ENCODE measurements at regions not wholly inside any gene's neighbourhood (a gene's known extent, or its start where the extent isn't known, plus 50 kb on each side); places are given as distances from the start of the nearest gene placed in this dataset.
"Not testable (repeated sequence)": the region's sequence is repeated elsewhere in the genome, so short reads cannot be mapped to it uniquely, and the experiment has no call there.

DNA sequence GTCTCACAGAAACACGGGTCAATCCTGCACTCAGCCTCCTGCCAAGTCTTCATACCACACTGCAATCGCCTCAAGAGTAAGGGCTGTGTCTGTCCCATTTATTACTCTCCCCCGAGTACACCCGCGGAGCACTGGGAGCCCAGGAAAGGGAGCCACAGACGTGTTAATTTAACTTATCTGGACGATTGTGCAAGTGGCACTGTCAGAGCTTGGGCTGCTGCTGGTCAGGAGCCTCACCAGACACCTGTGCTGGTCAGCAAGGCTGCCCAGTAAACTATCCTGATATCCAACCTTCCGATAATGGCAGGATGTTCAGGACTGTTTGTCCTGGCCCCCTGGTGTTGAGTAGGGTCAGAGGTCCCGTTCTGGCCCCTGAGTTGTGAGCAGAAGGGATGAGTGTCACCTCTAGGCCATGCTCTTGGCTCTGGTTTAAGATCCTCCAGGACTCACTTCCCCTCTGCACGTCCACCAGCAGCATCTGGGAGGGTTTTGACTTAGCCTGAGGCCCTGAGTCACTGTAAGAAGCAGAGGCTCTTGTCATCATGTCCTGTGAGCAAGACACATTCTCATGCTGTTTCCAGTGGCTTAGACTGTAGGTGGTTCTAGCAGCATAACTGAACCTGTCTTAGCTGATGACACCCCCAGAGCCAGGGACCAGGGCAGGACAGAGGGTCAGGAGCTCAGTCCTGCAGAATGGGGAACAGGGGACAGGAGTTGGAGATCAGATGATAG lies 82.5 kb upstream of the ARL4C start:
- ATAC-seq (peak; percentile 14), DNase-seq (ENCODE audit: low spot score) (no peak)

DNA sequence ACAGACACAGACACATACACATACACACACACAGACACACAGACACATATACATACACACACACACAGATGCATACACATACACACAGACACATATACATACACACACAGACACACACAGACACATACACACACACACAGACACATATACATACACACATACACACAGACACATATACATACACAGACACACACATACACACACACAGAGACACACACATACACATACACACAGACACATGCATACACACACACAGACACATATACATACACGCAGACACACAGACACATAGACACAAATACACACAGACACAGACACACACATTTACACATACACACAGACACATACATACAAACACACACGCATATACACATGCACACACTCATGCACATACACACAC lies 81.5 kb upstream of the ARL4C start:
- ATAC-seq (no peak), DNase-seq (ENCODE audit: low spot score) (no peak)

DNA sequence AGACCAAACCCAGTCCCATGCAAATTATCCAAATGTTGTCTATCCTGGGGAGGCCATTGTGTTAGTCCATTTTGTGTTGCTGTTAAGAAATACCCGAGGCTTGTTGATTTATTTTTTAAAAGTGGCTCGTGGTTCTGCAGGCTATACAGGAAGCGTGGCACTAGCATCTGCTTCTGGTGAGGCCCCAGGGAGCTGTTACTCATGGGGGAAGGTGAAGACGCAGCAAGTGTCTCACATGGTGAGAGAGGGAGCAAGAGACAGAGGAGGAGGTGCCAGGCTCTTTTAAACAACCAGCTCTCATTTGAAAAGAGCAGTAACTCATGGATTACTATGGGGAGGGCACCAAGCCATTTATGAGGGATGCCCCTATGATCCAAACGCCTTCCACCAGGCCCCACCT lies 80.3 kb upstream of the ARL4C start:
- no peak for ATAC-seq
- DNase-seq (ENCODE audit: low spot score), result no peak

DNA sequence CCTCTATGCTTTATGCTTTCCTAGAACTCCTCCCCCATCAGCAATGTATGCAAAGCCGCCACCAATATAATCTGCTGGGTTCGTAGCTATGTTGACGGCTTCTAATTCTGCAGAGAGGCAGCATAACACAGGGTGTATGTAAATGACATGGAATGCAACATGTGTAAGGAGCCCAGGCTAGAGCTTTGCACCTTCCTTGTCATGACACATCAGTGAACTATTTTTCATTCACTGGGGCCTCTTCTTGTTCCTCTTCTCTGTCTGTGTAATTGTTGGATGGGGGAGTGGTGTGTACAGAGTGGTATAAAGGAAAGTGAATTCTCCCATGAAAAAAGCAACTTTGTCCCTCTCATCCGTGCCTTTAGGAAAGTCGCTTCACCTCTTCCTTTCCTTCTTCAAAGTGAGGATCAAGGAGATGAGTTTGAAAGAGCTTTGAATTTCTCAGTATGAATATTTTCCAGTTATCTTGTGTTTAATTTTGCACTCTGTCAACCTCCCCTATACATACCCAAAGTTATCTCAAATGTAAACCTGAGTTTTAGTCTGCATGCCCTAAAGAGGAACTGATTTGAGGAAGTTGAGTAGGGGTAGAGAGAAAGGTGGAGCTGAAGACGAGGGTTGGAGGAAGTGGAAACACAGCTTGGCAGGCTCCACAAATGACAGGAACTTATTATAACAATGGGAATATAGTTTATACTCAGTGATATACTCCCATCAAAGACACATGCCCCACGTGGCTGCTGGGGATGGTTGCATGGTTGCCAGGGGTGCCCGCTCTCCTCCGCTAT lies 74.9 kb upstream of the ARL4C start:
- ATAC-seq, result no peak
- DNase-seq (ENCODE audit: low spot score), result no peak

DNA sequence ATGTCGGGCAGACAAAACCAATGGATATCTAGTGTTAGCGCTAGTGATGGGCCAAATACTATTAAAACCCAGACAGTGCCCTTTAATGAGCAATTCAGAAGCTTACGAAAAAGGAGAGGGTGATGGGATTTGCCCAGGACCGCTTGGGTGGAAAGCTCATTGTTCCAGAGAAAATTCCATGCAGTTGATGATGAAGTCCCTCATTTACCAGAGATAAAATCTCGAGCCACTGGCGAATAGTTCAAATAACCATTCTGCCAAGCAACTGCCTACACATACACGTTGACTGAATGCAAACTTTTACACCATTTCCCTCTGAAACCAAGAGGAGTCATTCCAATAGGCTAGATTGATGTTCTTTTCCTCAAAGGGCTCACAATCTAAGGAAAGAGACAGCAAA lies 73.6 kb upstream of the ARL4C start:
- DNase-seq (ENCODE audit: low spot score) (no peak), ATAC-seq (no peak)

DNA sequence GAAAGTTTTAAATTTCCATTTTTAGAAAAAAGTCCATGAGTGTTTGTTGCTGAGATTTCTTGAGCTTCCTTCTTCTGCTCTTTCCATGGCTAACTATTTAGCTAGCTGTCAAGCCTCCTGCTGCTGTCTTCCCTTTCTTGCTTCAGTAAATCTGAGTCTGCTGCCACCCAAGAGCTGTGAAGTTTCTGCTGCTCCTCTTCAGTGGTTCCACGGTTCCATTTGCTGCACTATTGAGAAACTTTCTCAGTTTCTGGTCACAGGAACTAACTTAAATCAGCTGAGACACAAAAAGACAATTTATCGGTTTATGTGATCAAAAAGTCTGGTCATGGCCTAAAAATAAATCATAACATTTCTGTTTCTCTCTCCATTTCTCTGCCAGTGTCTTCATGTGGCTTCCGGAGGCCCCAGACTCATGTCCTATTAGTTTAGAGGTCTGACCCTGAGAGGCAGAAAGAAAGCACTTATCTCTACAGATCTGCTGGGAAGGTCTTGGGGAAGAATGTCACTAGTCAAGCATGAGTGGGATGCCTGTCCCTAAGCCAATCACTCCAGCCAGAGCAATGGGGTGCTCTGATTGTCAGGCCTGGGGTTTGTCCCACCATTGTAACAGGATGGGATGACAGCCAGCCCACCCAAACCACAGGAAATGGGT lies 73.0 kb upstream of the ARL4C start:
- DNase-seq (ENCODE audit: low spot score) (no peak), ATAC-seq (no peak)

DNA sequence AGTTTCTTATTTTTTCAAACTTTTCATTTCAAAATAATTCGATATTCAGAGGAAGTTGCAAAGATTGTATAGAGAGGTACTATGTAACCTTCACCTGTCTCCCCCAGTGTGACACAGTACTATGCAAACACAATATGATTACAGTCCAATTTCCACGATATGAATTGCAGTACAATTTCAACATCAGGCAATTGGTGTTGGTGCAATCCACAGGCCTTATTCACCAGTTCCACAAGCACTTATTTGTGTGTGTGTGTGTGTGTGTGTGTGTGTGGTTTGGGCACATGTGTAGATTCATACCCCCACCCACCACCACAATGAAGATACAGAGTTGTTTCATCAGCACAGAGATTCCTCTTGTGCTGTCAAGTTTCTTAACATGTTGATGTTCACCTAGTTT lies 69.7 kb upstream of the ARL4C start:
- ATAC-seq, result peak; percentile 13
- DNase-seq (ENCODE audit: low spot score), result no peak

DNA sequence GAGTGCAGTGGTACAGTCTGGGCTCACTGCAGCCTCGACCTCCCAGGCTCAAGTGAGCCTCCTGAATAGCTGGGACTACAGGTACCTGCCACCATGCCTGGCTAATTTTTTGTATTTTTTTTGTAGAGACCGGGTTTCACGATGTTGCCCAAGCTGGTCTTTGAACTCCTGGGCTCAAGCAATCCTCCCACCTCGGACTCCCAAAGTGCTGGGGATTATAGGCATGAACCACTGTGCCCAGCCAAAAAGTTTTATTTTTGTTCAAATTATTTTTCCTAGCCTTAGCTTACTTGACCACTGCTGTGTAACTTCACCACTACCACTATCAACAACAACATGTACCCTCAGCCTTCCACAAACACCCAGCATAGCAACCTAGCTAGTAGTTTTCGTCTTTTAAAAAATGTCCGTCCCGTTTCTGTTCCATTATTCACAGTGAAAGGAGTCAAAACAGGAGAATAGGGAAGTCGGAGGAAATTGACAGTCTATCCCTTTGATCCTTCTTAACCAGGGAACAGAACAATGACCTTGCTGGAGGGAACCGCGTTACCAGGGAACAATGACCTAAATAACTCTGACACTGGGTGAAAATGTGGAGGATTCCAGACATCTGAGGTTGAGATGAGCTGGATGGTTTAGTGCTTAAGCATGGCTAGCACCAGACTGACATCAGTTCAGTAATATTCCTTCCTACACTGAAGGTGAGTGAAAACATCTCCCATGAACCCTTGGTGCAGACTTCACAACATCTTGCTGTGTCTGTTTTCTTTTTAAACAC lies 69.2 kb upstream of the ARL4C start:
- ATAC-seq (peak; percentile 42), DNase-seq (ENCODE audit: low spot score) (no peak)

DNA sequence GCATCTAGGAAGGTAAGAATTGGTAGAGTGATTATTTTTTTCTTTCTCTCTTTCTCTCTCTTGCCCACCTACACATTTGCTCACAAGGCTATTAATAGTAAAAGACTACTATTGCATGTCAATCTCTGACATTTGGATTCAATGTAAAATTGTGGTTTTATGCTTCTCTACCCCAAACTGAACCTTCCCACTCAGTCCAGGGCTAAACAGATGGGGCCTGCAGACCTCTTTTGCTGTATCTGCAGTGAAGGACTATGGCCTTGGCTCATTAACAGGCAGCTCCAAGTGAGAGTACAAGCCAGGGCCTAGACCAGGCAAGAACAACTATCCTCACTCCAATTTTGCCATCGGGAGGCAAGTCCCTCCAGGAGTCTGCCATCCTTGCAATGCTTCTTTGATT lies 68.3 kb upstream of the ARL4C start:
- no peak for DNase-seq (ENCODE audit: low spot score)
- ATAC-seq, result no peak

DNA sequence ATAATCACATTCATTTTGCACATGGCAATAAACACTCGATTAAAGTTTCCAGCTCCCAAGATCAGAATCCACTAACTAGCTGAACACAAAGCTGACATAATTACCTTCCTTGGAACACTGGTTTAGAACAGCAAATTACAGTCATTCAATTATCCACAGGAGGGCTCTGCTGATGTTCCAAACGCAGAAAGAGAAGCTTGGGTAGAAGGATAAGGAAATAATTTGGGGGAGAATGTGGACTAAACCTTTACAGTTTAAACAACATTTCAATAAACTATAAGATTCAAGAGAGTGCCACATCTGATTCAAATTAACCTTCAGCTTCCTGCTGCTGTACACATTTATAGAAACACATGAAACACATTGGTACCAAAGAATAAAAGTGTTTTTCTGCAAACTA lies 67.8 kb upstream of the ARL4C start:
- no peak for ATAC-seq
- no peak for DNase-seq (ENCODE audit: low spot score)

DNA sequence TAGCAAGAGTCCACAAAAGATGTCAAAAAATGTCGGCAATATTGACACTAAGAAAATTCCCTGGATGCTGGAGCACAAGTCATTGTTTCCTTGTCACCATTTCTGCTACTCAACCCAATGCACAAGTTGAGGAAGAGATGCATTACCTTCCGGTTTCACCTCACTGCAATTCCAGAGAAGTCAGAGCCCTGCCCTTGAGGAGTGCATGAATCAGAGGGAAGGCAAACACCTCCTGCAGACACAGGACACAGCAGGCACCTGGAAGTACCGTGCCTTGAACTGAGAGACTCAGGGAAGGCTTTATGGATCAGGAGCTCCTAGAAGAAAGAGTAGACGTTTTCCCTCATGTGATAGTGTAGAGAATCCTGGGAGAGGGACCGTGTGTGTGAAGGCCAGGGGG lies 62.7 kb upstream of the ARL4C start:
- no peak for ATAC-seq

DNA sequence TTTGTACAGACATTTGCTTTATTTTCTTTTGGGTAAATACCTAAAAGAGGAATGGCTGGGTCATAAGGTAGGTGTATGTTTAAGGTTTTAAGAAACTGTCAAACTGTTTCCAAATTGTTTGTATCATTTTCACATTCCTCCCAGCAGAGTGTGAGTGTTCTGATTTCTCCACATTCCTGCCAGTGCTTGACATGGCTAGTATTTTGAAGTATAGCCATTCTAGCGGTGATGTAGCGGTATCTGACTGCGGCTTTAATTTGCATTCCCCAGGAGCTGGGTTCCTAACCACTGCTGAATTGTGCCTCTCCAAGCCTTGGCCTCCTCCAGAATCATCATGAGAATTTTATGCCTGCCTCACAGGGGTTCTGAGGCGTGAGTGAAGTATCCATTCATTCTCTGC lies 61.8 kb upstream of the ARL4C start:
- no peak for DNase-seq (ENCODE audit: low spot score)
- ATAC-seq, result no peak

More for the DNA sequence above, 62.7 kb upstream of the ARL4C start:
- no peak for DNase-seq (ENCODE audit: low spot score)

DNA sequence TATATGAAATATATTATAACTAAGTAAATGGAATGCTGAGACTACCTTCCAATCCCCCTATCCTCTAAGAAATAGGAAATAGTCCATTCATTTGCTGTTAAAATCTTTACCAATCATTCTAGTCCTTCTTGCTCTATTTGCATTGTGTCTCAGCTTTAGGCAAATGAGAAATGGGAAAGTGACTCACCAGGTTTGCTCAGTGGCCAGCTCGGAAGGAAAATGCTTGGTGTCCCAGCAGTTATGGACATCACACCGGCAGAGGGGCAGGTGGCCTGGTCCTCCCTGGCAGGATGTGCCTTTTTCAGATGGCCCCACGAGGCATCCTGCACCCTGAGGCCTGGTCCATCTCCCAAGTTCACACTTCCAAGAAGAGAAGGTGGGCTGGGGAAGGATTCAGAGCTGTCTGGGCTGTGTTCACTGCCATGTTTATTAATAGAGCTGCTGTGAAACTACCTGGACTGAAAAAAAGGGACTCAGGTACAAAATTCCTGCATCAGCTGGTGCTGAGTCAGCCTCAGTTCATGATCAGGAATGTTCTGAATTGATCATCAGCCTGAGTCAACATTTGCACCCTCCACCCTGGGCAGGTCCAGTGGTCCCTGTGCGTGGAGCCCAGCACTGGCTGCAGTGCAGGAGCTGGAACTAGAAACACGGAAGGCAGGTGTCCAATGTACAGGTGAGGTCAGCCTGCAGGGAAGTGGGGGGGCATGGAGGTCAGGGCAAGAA lies 60.1 kb upstream of the ARL4C start:
- DNase-seq (ENCODE audit: low spot score) (no peak), ATAC-seq (no peak)

DNA sequence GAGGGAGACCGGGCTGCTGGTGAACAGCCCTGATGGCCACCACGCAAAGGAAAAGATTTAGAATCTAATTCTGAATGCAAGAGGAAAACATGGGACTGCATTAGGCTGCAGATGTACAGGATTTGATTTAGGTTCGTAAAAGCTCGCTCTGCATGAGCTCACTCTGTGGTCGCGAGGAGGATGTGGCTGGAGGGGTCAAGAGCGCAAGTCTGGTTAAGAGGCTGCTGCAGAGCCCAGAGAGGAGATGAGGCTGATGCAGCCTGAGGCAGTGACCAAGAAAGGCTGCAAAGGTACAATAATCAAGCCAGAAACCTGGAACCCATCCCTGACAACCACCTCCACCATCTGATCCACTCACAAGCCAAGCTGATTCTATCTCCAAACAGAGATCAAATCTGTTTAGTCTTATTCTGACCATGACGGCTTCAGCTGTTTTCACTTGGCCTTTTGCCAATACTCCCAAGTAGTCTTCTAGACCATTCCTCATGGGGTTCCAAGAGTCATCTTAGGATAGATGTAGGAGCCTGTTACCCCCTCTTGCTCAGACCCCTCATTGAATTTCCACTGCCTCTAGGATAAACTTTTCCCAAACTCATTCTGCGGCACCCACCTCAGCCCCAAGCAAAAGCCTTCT lies 58.9 kb upstream of the ARL4C start:
- no peak for DNase-seq (ENCODE audit: low spot score)

DNA sequence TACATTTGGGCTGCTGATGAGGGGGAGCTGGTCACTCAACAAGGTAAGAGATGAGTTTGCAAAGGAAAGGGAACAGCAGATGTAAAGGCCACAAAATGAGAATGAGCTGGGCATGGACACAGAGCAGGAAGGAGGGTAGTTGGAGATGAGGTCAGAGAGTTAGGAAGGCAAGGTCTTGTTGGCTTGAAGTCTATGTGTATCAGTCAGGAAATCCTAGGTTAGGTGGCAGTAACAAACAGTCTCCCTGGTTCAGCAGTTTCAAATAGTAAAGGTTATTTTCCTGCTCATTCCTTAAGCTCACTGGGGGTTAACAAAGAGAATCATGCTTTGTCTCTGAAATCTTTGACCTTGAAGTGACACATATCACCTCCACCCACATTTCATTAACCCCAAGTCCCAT lies 58.3 kb upstream of the ARL4C start:
- DNase-seq (ENCODE audit: low spot score) (no peak), ATAC-seq (no peak)

More for the DNA sequence above, 58.9 kb upstream of the ARL4C start:
- ATAC-seq, result no peak

DNA sequence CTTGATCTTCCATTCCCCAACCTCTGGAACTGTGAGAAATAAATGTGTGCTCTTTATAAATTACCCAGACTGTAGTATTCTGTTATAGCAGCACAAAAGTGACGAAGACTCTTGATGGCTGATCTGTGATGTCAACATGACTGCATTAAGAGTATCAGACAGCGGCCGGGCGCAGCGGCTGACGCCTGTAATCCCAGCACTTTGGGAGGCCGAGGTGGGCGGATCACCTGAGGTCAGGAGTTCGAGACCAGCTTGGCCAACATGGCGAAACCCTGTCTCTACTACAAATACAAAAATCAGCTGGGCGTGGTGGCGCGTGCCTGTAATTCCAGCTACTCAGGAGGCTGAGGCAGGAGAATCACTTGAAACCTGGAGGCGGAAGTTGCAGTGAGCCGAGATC lies 56.3 kb upstream of the ARL4C start:
- ATAC-seq; DNase-seq (ENCODE audit: low spot score): not testable (repeated sequence)

DNA sequence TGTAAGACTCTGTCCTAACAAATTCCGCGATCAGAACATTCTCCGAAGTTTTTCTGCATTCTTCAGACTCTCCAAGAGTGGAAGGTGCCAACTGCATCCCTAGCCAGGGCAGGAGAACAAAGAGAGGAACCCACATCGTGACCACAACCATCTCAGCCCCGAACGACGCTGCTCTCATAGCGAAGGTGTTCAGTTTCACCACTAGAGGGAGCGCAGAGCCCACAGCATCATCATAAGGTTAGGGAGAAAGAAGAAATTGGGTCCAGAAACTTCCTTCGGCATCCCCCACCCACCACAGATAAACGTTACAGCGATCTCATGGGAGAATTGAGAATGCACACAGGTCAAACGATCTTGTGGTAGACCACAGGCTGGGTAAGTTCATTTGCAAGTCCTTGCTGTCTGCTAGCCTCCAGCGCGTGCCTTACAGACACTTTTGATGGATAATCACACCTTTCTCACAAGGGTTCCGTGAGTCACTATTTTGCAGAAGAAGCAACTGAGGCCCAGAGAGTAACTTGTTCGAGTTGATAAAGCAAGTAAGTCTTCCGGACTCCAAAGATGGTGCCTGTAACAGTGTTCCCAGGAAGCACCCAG lies 53.7 kb upstream of the ARL4C start:
- ATAC-seq, result peak; percentile 93

DNA sequence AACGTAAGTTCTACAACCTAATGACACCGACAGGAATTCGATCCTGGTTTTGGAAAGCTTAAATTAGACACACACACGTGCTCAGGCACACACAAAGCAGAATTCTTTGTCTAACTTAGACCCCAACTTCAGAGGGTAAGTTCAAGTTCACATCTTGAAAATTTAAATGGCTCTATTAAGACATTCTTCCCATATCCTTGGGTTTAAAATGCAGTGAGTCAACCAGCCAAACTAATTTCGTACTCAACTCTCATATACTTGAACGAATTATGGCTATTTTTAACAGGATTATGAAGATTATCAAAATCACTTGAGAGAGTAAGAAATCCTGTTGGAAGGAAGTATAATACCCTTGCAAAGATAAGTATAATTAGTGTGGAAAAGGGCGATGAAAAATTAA lies 53.2 kb upstream of the ARL4C start:
- DNase-seq (ENCODE audit: low spot score) (no peak), ATAC-seq (no peak)

More for the DNA sequence above, 53.7 kb upstream of the ARL4C start:
- peak; percentile 62 for DNase-seq (ENCODE audit: low spot score)

DNA sequence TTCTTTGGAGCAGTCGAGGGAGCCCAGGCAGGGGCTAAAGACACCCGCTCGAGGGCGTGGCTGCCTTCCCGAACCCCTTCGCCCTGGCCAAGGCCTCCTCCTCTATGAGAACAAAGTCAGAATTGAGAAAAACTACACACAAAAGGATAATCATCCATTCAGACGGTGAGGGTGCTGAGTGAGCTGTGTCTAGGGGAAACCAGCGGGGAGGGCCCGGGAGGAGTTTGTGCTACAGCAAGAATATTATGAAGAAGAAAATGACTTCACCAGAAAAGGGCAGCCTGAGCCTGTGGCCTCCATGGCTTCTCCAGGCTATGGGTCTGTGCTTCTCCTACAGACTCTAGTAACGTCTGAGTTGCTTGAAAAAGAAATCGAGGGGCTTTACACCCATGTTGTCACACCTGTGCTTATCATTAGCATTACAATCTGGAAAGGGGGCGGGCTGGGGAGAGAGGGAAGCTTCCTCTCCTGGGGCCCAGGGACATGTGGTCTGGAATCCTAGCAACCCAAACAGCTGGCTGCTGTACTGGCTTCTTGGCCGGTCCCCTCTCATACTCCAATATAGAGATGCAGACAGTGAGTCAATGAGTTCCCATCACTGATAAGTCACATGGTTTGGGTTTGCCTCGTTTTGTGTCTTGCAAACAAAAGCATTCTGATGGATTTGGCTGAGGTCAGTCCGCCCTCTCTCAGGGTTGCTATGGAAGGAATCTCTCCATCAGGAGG lies 52.0 kb upstream of the ARL4C start:
- DNase-seq (ENCODE audit: low spot score) (no peak), ATAC-seq (no peak)

Data from left lobe of liver (tissue), 2 donors.